IMR-90 (cell line): ENCODE measurements at regions not wholly inside any gene's neighbourhood (a gene's known extent, or its start where the extent isn't known, plus 50 kb on each side); places are given as distances from the start of the nearest gene placed in this dataset.
A peak's percentile ranks its signal among the peaks of the same experiment; 100 is the strongest.

Experiments used
- ATAC-seq: fragments of 200-7000 bp; cut with Tn5 transposase; 2 replicates; pipeline ENCODE4 v1.9.1; 2020; ENCODE audit warnings: low read depth, mild to moderate bottlenecking, moderate library complexity
- BruUV-seq: library from RNA; stranded (reverse); fragments of 400-500 nt; replicated peaks from 2 replicates; lab custom pipeline; 2021; lab: Mats Ljungman, UMichigan
- CTCF ChIA-PET: fragments of 300-600 bp; formaldehyde crosslinking; extraction: SDS; loops from one replicate; lab custom pipeline; 2021; ENCODE audit warnings: antibody characterized with exemption; lab: Yijun Ruan, JAX
- POLR2A ChIA-PET: fragments of 300-600 bp; sonication (Branson Sonifier 250); formaldehyde crosslinking; loops from one replicate; lab custom pipeline; 2022; ENCODE audit warnings: antibody characterized with exemption; ENCODE audit not compliant: unreplicated experiment; lab: Charles Lee
- DNase-seq: peaks from one replicate; pipeline ENCODE4 v3.0.0; 2013
- H2AFZ ChIP-seq: replicated peaks from 2 replicates; pipeline ENCODE3; 2013; ENCODE audit warnings: low read length, mild to moderate bottlenecking; ENCODE audit not compliant: poor library complexity
- H2AK5ac ChIP-seq: 2 replicates; pipeline ENCODE4 v1.6.1; 2013; ENCODE audit warnings: low read depth, low read length, inconsistent platforms
- H2AK9ac ChIP-seq: replicated peaks from 2 replicates; pipeline ENCODE3; 2013; ENCODE audit warnings: mild to moderate bottlenecking, low read depth, low read length, moderate library complexity; ENCODE audit not compliant: poor library complexity
- H2BK120ac ChIP-seq: 2 replicates; pipeline ENCODE4 v1.6.1; 2013; ENCODE audit warnings: low read depth, low read length, inconsistent platforms
- H2BK15ac ChIP-seq: 3 replicates; pipeline ENCODE4 v1.6.1; 2013; ENCODE audit warnings: low read depth, low read length, inconsistent platforms
- H2BK20ac ChIP-seq: 2 replicates; pipeline ENCODE4 v1.6.1; 2013; ENCODE audit warnings: low read depth, mild to moderate bottlenecking, inconsistent platforms, low read length, moderate library complexity
- H2BK5ac ChIP-seq: 2 replicates; pipeline ENCODE4 v1.6.1; 2013; ENCODE audit warnings: mild to moderate bottlenecking, low read depth, low read length, inconsistent platforms; ENCODE audit not compliant: poor library complexity, severe bottlenecking
- H3K14ac ChIP-seq: replicated peaks from 2 replicates; pipeline ENCODE4 v1.6.1; 2013; ENCODE audit warnings: low read depth, low read length, inconsistent platforms
- H3K18ac ChIP-seq: 2 replicates; pipeline ENCODE4 v1.6.1; 2013; ENCODE audit warnings: low read depth, low read length, control low read depth
- H3K23ac ChIP-seq: 2 replicates; pipeline ENCODE4 v1.6.1; 2013; ENCODE audit warnings: low read depth, low read length, inconsistent platforms
- H3K27ac ChIP-seq: 2 replicates; pipeline ENCODE4 v1.5.1; 2013; ENCODE audit warnings: mild to moderate bottlenecking, control low read depth, low read length; ENCODE audit not compliant: insufficient read depth
- H3K27me3 ChIP-seq: 2 replicates; pipeline ENCODE4 v1.6.1; 2013; ENCODE audit warnings: low read length; ENCODE audit not compliant: control insufficient read depth, insufficient read depth
- H3K36me3 ChIP-seq: 2 replicates; pipeline ENCODE4 v1.6.1; 2013; ENCODE audit warnings: low read length, mixed read lengths; ENCODE audit not compliant: control insufficient read depth, insufficient read depth
- H3K4ac ChIP-seq: 2 replicates; pipeline ENCODE4 v1.6.1; 2013; ENCODE audit warnings: low read depth, low read length, inconsistent platforms
- H3K4me1 ChIP-seq: 2 replicates; pipeline ENCODE4 v1.6.1; 2013; ENCODE audit warnings: low read length, mixed read lengths; ENCODE audit not compliant: control insufficient read depth, insufficient read depth
- H3K4me2 ChIP-seq: 2 replicates; pipeline ENCODE4 v1.6.1; 2013; ENCODE audit warnings: low read depth, mild to moderate bottlenecking, control low read depth, low read length, moderate library complexity
- H3K4me3 ChIP-seq: 2 replicates; pipeline ENCODE4 v1.5.1; 2013; ENCODE audit warnings: low read depth, mild to moderate bottlenecking, control low read depth, low read length, moderate library complexity; ENCODE audit not compliant: insufficient read depth
- H3K56ac ChIP-seq: 2 replicates; pipeline ENCODE4 v1.6.1; 2013; ENCODE audit warnings: low read length, inconsistent platforms; ENCODE audit not compliant: insufficient read depth; ENCODE audit errors: extremely low read depth
- H3K79me1 ChIP-seq, 2 experiments: 2 replicates each; pipeline ENCODE4 v1.6.1; 2013; ENCODE audit warnings: low read length in 2 of 2, inconsistent platforms in 1 of 2, low read depth in 1 of 2
- H3K9ac ChIP-seq: 2 replicates; pipeline ENCODE4 v1.6.1; 2013; ENCODE audit warnings: low read depth, low read length, control low read depth
- H3K9me1 ChIP-seq: 2 replicates; pipeline ENCODE4 v1.6.1; 2013; ENCODE audit warnings: low read length, inconsistent platforms; ENCODE audit not compliant: insufficient read depth
- H3K9me3 ChIP-seq: 2 replicates; pipeline ENCODE4 v1.6.1; 2013; ENCODE audit warnings: low read length; ENCODE audit not compliant: control insufficient read depth, insufficient read depth
- H4K20me1 ChIP-seq: 2 replicates; pipeline ENCODE4 v1.6.1; 2013; ENCODE audit warnings: low read length, inconsistent platforms; ENCODE audit not compliant: insufficient read depth
- H4K5ac ChIP-seq: 2 replicates; pipeline ENCODE4 v1.6.1; 2013; ENCODE audit warnings: mild to moderate bottlenecking, low read depth, low read length, control low read depth
- H4K8ac ChIP-seq, 2 experiments: 2 replicates each; pipeline ENCODE4 v1.6.1; 2013; ENCODE audit warnings: low read depth in 2 of 2, low read length in 2 of 2, control low read depth in 1 of 2, inconsistent platforms in 1 of 2
- H4K91ac ChIP-seq: 2 replicates; pipeline ENCODE4 v1.6.1; 2013; ENCODE audit warnings: low read depth, low read length, inconsistent platforms; ENCODE audit not compliant: insufficient read depth
- BHLHE40 ChIP-seq: fragments of 150-350 bp; IDR thresholded peaks from 2 replicates; pipeline ENCODE4 v1.6.1; 2016; ENCODE audit warnings: mild to moderate bottlenecking, low read depth, low read length
- CEBPB ChIP-seq: IDR thresholded peaks from 2 replicates; pipeline ENCODE4 v1.6.1; 2012; ENCODE audit warnings: low read depth, low read length, improper control_type of control experiment
- CHD1 ChIP-seq: IDR thresholded peaks from 2 replicates; pipeline ENCODE4 v1.6.1; 2012; ENCODE audit warnings: low read depth, low read length, improper control_type of control experiment
- FOS ChIP-seq: fragments of 150-350 bp; IDR thresholded peaks from 2 replicates; pipeline ENCODE4 v1.6.1; 2016; ENCODE audit warnings: low read depth, low read length
- MAFK ChIP-seq: IDR thresholded peaks from 2 replicates; pipeline ENCODE4 v1.6.1; 2012; ENCODE audit warnings: low read depth, low read length, improper control_type of control experiment
- MAZ ChIP-seq: IDR thresholded peaks from 2 replicates; pipeline ENCODE4 v1.6.1; 2012; ENCODE audit warnings: low read depth, mild to moderate bottlenecking, low read length, improper control_type of control experiment, moderate library complexity, borderline replicate concordance
- MXI1 ChIP-seq: IDR thresholded peaks from 2 replicates; pipeline ENCODE4 v1.6.1; 2012; ENCODE audit warnings: low read depth, mild to moderate bottlenecking, low read length, moderate library complexity, borderline replicate concordance
- NFE2L2 ChIP-seq: fragments of 150-350 bp; IDR thresholded peaks from 2 replicates; pipeline ENCODE4 v1.6.1; 2016; ENCODE audit warnings: low read depth, mild to moderate bottlenecking, low read length
- POLR2A ChIP-seq: IDR thresholded peaks from 2 replicates; pipeline ENCODE4 v1.6.1; 2012; ENCODE audit warnings: mild to moderate bottlenecking, low read depth, low read length
- RAD21 ChIP-seq: IDR thresholded peaks from 2 replicates; pipeline ENCODE4 v1.6.1; 2012; ENCODE audit warnings: low read length, improper control_type of control experiment
- RFX5 ChIP-seq: IDR thresholded peaks from 2 replicates; pipeline ENCODE4 v1.8.0; 2012; ENCODE audit warnings: low read depth, mild to moderate bottlenecking, low read length, moderate library complexity
- SMC3 ChIP-seq: fragments of 150-350 bp; IDR thresholded peaks from 2 replicates; pipeline ENCODE4 v1.6.1; 2016; ENCODE audit warnings: low read depth, mild to moderate bottlenecking, antibody characterized with exemption, low read length, moderate library complexity
- WGBS, 2 experiments: methylation state at CpG; one replicate each; pipeline versions ENCODE4 v1.1.5 to v1.1.7; 2013; ENCODE audit warnings: missing lambda C conversion rate in 2 of 2; ENCODE audit not compliant: insufficient read length in 1 of 2; ENCODE audit errors: extremely low coverage in 2 of 2; 5-methylcytosine and 5-hydroxymethylcytosine counted together
- dilution Hi-C: fragments of 300-500 bp; cut with HindIII; formaldehyde crosslinking; loops from one replicate; pipeline ENCODE4 v1.14.3; 2018; ENCODE audit warnings: low sequenced_read_pairs; ENCODE audit not compliant: unreplicated experiment
- in situ Hi-C: fragments of 300-500 bp; cut with MboI; formaldehyde crosslinking; loops from 3 replicates; pipeline ENCODE4 v1.14.3; 2019; ENCODE audit warnings: low sequenced_read_pairs, inconsistent platforms, mixed read lengths
- intact Hi-C: fragments of 100-400 bp; cut with micrococcal nuclease; formaldehyde crosslinking; loops from 2 replicates; pipeline ENCODE4 v1.10.0; 2022
- TF ChIP-seq, protein P1 (sequence below): fragments of 150-350 bp; IDR thresholded peaks from 2 replicates; pipeline ENCODE4 v1.6.1; 2016; ENCODE audit warnings: low read depth, mild to moderate bottlenecking, low read length, moderate library complexity, borderline replicate concordance
- TF ChIP-seq, protein P2 (sequence below): conservative IDR thresholded peaks from 2 replicates; pipeline ENCODE4 v1.5.1; 2012; ENCODE audit warnings: mild to moderate bottlenecking, low read depth, low read length, improper control_type of control experiment

DNA sequence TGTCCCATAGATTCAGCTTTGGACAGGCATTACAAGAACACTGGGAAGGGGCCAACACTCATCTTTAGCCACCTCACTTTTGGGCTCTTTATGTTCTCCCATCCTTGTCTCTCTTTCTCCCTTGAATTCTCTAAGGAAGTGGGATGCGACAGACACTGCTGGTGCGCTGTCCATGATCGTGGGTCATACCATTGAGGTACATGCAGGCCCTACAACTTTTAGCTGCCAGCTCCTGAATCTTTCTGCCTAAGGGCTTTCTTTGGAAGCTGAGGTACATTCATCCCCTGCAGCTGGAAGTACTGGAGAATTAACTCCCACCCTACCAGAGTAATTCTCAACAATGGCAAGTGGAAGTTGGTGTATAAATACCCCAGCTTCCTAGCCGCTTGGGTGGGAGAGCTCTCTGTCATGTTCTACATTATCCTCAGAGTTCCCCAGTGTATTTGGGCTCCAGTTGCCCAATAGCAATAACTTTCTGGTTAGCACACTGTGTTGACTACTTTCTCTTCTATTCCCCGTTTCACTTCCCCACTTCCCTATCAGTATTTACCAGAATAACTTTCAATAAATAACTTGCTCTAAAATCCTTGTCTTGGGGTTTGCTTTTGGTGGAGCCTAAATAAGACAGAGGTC lies 75.6 kb upstream of the ADRA1D start (continued):
- TF ChIP-seq MAZ (no peak), RAD21 (no peak), CHD1 (no peak), NFE2L2 (no peak), CEBPB (no peak), RFX5 (no peak)

DNA sequence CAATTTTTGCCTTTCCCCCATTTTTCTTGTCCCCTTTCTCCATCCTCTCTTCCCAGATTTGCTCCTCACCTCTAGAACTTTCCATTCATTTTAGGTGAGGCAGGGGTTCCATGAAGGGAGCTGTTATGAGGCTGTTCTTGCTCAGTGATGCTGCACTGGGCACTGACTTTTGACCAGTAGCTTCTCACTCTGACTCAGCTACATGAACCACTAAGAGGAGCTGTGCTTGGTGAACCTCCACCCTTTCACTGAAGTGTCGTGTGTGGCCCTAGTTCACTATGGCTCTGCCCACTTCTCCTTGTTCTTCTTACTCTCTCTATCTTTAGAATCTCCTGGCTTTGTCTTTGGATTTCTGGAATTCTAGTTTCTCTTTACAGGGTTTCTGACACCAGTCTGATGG lies 73.4 kb upstream of the ADRA1D start:
- Histone ChIP-seq H3K9me3 (peaks cover 5% of the 10 kb centered on the region; the same call in 1 of the 2 replicates), H3K23ac (no peak overlapping the region), H3K9me1 (no peaks in the 10 kb centered on the region), H2BK5ac (no peak overlapping the region), H3K4me1 (peaks cover 2% of the 10 kb centered on the region; the same call in 1 of the 2 replicates), H3K14ac (no peak overlapping the region), H2AK9ac (peak overlapping the region; percentile 7), H4K8ac (no peak overlapping the region), H3K27ac (no peak overlapping the region), H2BK20ac (no peak overlapping the region), H4K91ac (no peak overlapping the region), H4K20me1 (no peaks in the 10 kb centered on the region), H3K9ac (no peak overlapping the region), H2BK120ac (no peak overlapping the region), H2AK5ac (no peak overlapping the region), H3K18ac (no peak overlapping the region), H3K27me3 (peaks cover 29% of the 10 kb centered on the region), H3K4ac (no peak overlapping the region), H3K4me3 (no peak overlapping the region), H4K5ac (no peak overlapping the region), H2BK15ac (no peak overlapping the region), H3K79me1 (no peaks in the 10 kb centered on the region), H3K36me3 (no peaks in the 10 kb centered on the region), H3K4me2 (no peak overlapping the region), H2AFZ (no peak overlapping the region), H3K56ac (no peak overlapping the region)
- CTCF ChIA-PET: no interaction called here
- intact Hi-C loops (no loop called here), dilution Hi-C loops (no loop called here), in situ Hi-C loops (no loop called here)
- no peak for ATAC-seq
- no peak for DNase-seq
- POLR2A ChIA-PET: no interaction called here
- WGBS, 2 experiments: 60% methylated on average over 1 of the region's 1 CpG; no CpG with 5 or more reads in 1 of the 2 experiments
- BruUV-seq: no TSS peak
- TF ChIP-seq POLR2A (no peak), MAFK (no peak), MAZ (no peak), MXI1 (no peak), NFE2L2 (no peak), RFX5 (no peak), RAD21 (no peak), SMC3 (no peak), BHLHE40 (no peak), CHD1 (no peak), CEBPB (no peak), FOS (no peak)
- TF ChIP-seq, protein P1, sequence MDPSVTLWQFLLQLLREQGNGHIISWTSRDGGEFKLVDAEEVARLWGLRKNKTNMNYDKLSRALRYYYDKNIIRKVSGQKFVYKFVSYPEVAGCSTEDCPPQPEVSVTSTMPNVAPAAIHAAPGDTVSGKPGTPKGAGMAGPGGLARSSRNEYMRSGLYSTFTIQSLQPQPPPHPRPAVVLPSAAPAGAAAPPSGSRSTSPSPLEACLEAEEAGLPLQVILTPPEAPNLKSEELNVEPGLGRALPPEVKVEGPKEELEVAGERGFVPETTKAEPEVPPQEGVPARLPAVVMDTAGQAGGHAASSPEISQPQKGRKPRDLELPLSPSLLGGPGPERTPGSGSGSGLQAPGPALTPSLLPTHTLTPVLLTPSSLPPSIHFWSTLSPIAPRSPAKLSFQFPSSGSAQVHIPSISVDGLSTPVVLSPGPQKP: no peak
- TF ChIP-seq, protein P2, sequence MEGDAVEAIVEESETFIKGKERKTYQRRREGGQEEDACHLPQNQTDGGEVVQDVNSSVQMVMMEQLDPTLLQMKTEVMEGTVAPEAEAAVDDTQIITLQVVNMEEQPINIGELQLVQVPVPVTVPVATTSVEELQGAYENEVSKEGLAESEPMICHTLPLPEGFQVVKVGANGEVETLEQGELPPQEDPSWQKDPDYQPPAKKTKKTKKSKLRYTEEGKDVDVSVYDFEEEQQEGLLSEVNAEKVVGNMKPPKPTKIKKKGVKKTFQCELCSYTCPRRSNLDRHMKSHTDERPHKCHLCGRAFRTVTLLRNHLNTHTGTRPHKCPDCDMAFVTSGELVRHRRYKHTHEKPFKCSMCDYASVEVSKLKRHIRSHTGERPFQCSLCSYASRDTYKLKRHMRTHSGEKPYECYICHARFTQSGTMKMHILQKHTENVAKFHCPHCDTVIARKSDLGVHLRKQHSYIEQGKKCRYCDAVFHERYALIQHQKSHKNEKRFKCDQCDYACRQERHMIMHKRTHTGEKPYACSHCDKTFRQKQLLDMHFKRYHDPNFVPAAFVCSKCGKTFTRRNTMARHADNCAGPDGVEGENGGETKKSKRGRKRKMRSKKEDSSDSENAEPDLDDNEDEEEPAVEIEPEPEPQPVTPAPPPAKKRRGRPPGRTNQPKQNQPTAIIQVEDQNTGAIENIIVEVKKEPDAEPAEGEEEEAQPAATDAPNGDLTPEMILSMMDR: no peak
